ENCODE measurements at regions not wholly inside any gene's neighbourhood (a gene's known extent, or its start where the extent isn't known, plus 50 kb on each side); places are given as distances from the start of the nearest gene placed in this dataset.

GRCh38 chr1:234675006-234675405 is 65.0 kb upstream of the IRF2BP2 start:
- ChIA-PET POLR2A (no interaction called here), CTCF (no interaction called here)
- peaks cover 12% of the 10 kb centered on the region for H3K4me1 Mint-ChIP-seq (ENCODE audit: low read depth)
- H3K36me3 Mint-ChIP-seq (ENCODE audit: low read depth), result no peaks in the 10 kb centered on the region
- H3K9me3 Mint-ChIP-seq, result no peaks in the 10 kb centered on the region
- TF ChIP-seq CTCF (IDR thresholded peaks at IDR 0.05), result no peak
- H3K27me3 ChIP-seq (ENCODE audit: control insufficient read depth in 1 of 2, insufficient read depth in 2 of 2, low read length in 2 of 2), result no peaks in the 10 kb centered on the region
- no peak overlapping the region for H3K4me3 Mint-ChIP-seq
- DNase-seq (no peak), ATAC-seq (ENCODE audit: poor library complexity) (no peak)
- no peaks in the 10 kb centered on the region for H3K36me3 ChIP-seq (ENCODE audit: insufficient read depth, low read length)
- no peak overlapping the region for H3K27ac ChIP-seq (ENCODE audit: low read depth in 1 of 2, low read length in 2 of 2)
- no peaks in the 10 kb centered on the region for H3K9me3 ChIP-seq (ENCODE audit: control insufficient read depth in 1 of 2, insufficient read depth in 1 of 2, low read length in 2 of 2)
- H3K4me1 ChIP-seq (ENCODE audit: insufficient read depth, low read length), result peaks cover 9% of the 10 kb centered on the region
- H3K27ac Mint-ChIP-seq, result no peak overlapping the region
- no peak overlapping the region for H3K4me3 ChIP-seq (ENCODE audit: low read length)
- no peaks in the 10 kb centered on the region for H3K27me3 Mint-ChIP-seq
- intact Hi-C loops (cut with DNase I, micrococcal nuclease), result no loop called here

GRCh38 chr1:234674218-234674815 is 64.3 kb upstream of the IRF2BP2 start:
- H3K36me3 ChIP-seq (ENCODE audit: insufficient read depth, low read length), result no peaks in the 10 kb centered on the region
- POLR2A ChIA-PET, result no interaction called here
- no peaks in the 10 kb centered on the region for H3K27me3 ChIP-seq (ENCODE audit: control insufficient read depth in 1 of 2, insufficient read depth in 2 of 2, low read length in 2 of 2)
- Mint-ChIP-seq H3K4me3 (no peak overlapping the region), H3K36me3 (ENCODE audit: low read depth) (no peaks in the 10 kb centered on the region), H3K4me1 (ENCODE audit: low read depth) (peaks cover 12% of the 10 kb centered on the region), H3K9me3 (no peaks in the 10 kb centered on the region), H3K27me3 (no peaks in the 10 kb centered on the region), H3K27ac (no peak overlapping the region)
- CTCF ChIA-PET, result no interaction called here
- no peaks in the 10 kb centered on the region for H3K9me3 ChIP-seq (ENCODE audit: control insufficient read depth in 1 of 2, insufficient read depth in 1 of 2, low read length in 2 of 2)
- TF ChIP-seq CTCF (IDR thresholded peaks at IDR 0.05), result no peak
- no peak overlapping the region for H3K4me3 ChIP-seq (ENCODE audit: low read length)
- no peak overlapping the region for H3K27ac ChIP-seq (ENCODE audit: low read depth in 1 of 2, low read length in 2 of 2)
- ATAC-seq (ENCODE audit: poor library complexity), result no peak
- H3K4me1 ChIP-seq (ENCODE audit: insufficient read depth, low read length), result peaks cover 9% of the 10 kb centered on the region
- no peak for DNase-seq
- intact Hi-C loops (cut with DNase I, micrococcal nuclease), result loop anchor here in 1 of 2 experiments (5.0 kb wide), 1 partner anchor 57 kb away; no protein-coding TSS in a partner anchor

- Mint-ChIP-seq H3K27me3 (no peaks in the 10 kb centered on the region), H3K36me3 (ENCODE audit: low read depth) (no peaks in the 10 kb centered on the region), H3K27ac (no peak overlapping the region), H3K4me3 (no peak overlapping the region), H3K4me1 (ENCODE audit: low read depth) (peaks cover 12% of the 10 kb centered on the region), H3K9me3 (no peaks in the 10 kb centered on the region)
- Histone ChIP-seq H3K36me3 (ENCODE audit: insufficient read depth, low read length) (no peaks in the 10 kb centered on the region), H3K4me3 (ENCODE audit: low read length) (no peak overlapping the region), H3K4me1 (ENCODE audit: insufficient read depth, low read length) (peaks cover 9% of the 10 kb centered on the region), H3K27ac (ENCODE audit: low read depth in 1 of 2, low read length in 2 of 2) (no peak overlapping the region), H3K27me3 (ENCODE audit: control insufficient read depth in 1 of 2, insufficient read depth in 2 of 2, low read length in 2 of 2) (no peaks in the 10 kb centered on the region), H3K9me3 (ENCODE audit: control insufficient read depth in 1 of 2, insufficient read depth in 1 of 2, low read length in 2 of 2) (no peaks in the 10 kb centered on the region)
- no peak for ATAC-seq (ENCODE audit: poor library complexity)
- POLR2A ChIA-PET, result no interaction called here
- CTCF ChIA-PET, result no interaction called here
- TF ChIP-seq CTCF (IDR thresholded peaks at IDR 0.05), result no peak
- DNase-seq, result no peak
- intact Hi-C loops (cut with DNase I, micrococcal nuclease), result loop anchor here in 1 of 2 experiments (5.0 kb wide), 1 partner anchor 55 kb away; no protein-coding TSS in a partner anchor
These were observed 62.6 kb upstream of the IRF2BP2 start for GRCh38 chr1:234672349-234673135.
